Upper lobe of left lung (tissue), 4 donors: ENCODE measurements at regions not wholly inside any gene's neighbourhood (a gene's known extent, or its start where the extent isn't known, plus 50 kb on each side); places are given as distances from the start of the nearest gene placed in this dataset.

Experiments
- CTCF ChIP-seq, 6 experiments: fragments of 450-650 bp in 4 of 6; fragments of 200-600 bp in 2 of 6; sonication (generic) in 2 of 6; IDR thresholded peaks; one replicate each; pipeline ENCODE4 v1.5.1; 2016 to 2019; ENCODE audit warnings: antibody characterized with exemption in 6 of 6
- POLR2AphosphoS5 ChIP-seq, 2 donors: sonication (generic); formaldehyde crosslinking; IDR thresholded peaks; one replicate each; pipeline ENCODE4 v1.5.1; 2017; ENCODE audit warnings: antibody characterized with exemption in 2 of 2

- TF ChIP-seq CTCF (IDR thresholded peaks at IDR 0.05) (no peak), POLR2AphosphoS5 (IDR thresholded peaks at IDR 0.05) (no peak)
Measured at GRCh38 chr9:103731541-103731940, 362.6 kb upstream of the SMC2 start.
